ENCODE measurements at regions not wholly inside any gene's neighbourhood (a gene's known extent, or its start where the extent isn't known, plus 50 kb on each side); places are given as distances from the start of the nearest gene placed in this dataset.

DNA sequence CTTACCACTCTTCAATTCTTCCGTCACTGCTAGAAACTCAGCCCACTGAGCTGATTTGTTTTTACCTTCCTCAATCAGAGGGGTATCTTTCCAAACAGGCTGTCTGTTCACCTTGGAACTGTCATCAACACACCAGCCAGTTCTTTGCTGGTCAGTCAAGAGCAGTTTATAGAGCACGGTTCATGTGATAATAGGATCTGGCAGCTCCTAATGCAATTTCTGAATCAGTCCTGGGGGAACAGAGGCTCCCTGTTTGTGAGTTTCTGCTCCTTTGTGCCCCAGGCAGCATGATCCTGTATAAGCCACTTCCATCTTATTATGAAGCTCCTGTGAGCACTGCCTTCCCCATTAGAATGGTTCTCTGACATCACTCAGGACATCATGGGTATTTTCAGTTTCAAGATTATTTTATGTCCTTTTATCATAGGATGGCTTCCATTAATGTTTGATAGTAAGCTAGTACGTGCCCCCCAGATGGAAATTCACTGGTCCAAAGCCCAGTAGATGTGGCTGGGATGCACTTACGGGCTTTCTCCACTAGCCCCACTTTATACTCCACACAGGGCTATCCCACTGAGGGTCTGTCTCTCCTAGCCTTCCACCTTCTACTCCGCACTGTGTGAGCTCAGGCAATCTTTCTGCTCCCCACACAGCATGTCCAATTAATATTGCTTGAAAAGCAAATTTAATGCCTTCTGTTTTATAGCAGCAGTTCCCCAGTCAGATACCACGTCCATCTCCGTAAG, 85.5 kb upstream of the SPIN1 start:
- Mint-ChIP-seq H3K36me3 (no peaks in the 10 kb centered on the region), H3K4me1 (ENCODE audit: low read depth) (peaks cover 25% of the 10 kb centered on the region), H3K9me3 (ENCODE audit: low read depth) (no peaks in the 10 kb centered on the region), H3K27ac (no peak overlapping the region), H3K4me3 (no peak overlapping the region), H3K27me3 (no peaks in the 10 kb centered on the region)

DNA sequence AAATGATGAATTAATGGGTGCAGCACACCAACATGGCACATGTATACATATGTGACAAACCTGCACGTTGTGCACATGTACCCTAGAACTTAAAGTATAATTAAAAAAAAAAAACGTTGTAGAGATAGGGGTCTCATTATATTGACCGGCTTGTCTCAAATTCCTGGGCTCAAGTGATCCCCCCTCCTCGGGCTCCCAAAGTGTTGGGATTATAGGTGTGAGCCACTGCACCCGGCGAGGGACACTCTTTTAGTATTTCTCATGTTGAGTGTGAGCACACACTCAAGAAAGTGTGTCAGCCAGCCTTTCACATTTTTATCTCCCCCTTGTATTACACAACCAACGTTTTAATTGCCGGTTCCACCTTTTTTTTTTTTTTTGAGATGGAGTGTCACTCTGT, 87.7 kb upstream of the SPIN1 start:
- peaks cover 2% of the 10 kb centered on the region for H3K36me3 Mint-ChIP-seq
- H3K4me1 Mint-ChIP-seq (ENCODE audit: low read depth): peaks cover 25% of the 10 kb centered on the region
- no peaks in the 10 kb centered on the region for H3K9me3 Mint-ChIP-seq (ENCODE audit: low read depth)
- H3K27me3 Mint-ChIP-seq: no peaks in the 10 kb centered on the region
- no peak overlapping the region for H3K27ac Mint-ChIP-seq
- no peak overlapping the region for H3K4me3 Mint-ChIP-seq

GRCh38 chr9:88291856-88292255, 96.4 kb upstream of the SPIN1 start:
- no peaks in the 10 kb centered on the region for H3K36me3 Mint-ChIP-seq
- H3K4me3 Mint-ChIP-seq: no peak overlapping the region
- no peaks in the 10 kb centered on the region for H3K27me3 Mint-ChIP-seq
- H3K4me1 Mint-ChIP-seq (ENCODE audit: low read depth): no peaks in the 10 kb centered on the region
- H3K27ac Mint-ChIP-seq: no peak overlapping the region
- no peaks in the 10 kb centered on the region for H3K9me3 Mint-ChIP-seq (ENCODE audit: low read depth)

- H3K27ac Mint-ChIP-seq: no peak overlapping the region
- H3K27me3 Mint-ChIP-seq: no peaks in the 10 kb centered on the region
- H3K9me3 Mint-ChIP-seq (ENCODE audit: low read depth): no peaks in the 10 kb centered on the region
- no peak overlapping the region for H3K4me3 Mint-ChIP-seq
- H3K36me3 Mint-ChIP-seq: no peaks in the 10 kb centered on the region
- H3K4me1 Mint-ChIP-seq (ENCODE audit: low read depth): no peaks in the 10 kb centered on the region
These were observed 97.2 kb upstream of the SPIN1 start for GRCh38 chr9:88291056-88291455.

- Mint-ChIP-seq H3K36me3 (no peaks in the 10 kb centered on the region), H3K9me3 (ENCODE audit: low read depth) (peaks cover 4% of the 10 kb centered on the region), H3K4me3 (no peak overlapping the region), H3K27me3 (no peaks in the 10 kb centered on the region), H3K27ac (no peak overlapping the region), H3K4me1 (ENCODE audit: low read depth) (no peaks in the 10 kb centered on the region)
These were observed 98.7 kb upstream of the SPIN1 start for GRCh38 chr9:88289532-88289931.

GRCh38 chr9:88287972-88288371, 100.3 kb upstream of the SPIN1 start:
- peaks cover 3% of the 10 kb centered on the region for H3K36me3 Mint-ChIP-seq
- H3K27ac Mint-ChIP-seq: no peak overlapping the region
- H3K4me3 Mint-ChIP-seq: no peak overlapping the region
- no peaks in the 10 kb centered on the region for H3K4me1 Mint-ChIP-seq (ENCODE audit: low read depth)
- H3K27me3 Mint-ChIP-seq: no peaks in the 10 kb centered on the region
- H3K9me3 Mint-ChIP-seq (ENCODE audit: low read depth): peaks cover 10% of the 10 kb centered on the region

DNA sequence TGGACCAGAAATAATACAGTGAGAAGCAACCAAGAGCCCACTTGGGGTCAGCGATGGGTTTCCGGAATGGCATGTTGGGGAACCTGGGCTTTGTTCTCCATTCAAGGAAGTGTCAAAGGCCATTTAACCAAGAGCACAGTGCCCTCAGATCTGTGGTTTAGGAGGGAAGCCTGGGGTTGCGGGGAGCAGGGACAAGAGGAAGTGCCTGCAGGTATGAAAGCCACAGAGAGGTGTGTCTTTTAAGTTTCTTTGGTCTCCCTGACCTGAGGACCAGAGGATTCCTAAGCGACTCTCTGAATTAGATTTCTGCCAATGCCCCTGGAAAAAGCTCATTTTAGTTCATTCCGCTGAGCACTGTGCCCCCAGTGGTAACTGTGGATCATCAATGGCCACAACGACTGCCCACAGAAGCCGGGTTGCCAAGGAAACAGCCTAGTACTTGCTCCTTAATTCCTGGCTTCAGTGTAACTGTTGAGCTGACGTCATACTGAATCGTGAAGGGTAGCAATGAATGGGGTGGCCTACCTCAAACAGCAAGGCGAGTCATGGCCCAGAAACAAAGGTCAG, 107.3 kb upstream of the SPIN1 start:
- Mint-ChIP-seq H3K27me3 (no peaks in the 10 kb centered on the region), H3K27ac (no peak overlapping the region), H3K4me3 (no peak overlapping the region), H3K36me3 (peaks cover 4% of the 10 kb centered on the region), H3K4me1 (ENCODE audit: low read depth) (peaks cover 10% of the 10 kb centered on the region), H3K9me3 (ENCODE audit: low read depth) (peaks cover 10% of the 10 kb centered on the region)

DNA sequence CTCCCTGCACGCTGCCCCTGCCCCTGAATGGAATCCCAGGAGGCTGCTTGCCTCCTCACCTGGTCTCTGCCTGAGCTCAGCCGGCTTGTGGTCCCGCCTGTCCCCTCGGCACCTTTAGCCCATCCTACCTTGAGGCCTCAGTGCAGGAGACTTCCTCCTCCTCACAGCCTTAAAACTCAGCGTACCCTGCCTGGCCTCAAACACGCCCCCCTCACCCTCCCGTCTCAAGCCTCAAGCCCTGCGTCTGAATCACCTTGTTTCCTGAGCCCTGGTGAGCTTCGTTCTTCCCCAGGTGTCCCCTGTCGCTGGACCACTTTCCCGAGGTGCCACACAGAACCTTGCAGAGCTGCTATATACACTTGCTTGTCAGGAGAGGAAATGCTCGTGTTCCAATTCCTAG, 110.2 kb upstream of the SPIN1 start:
- H3K4me1 Mint-ChIP-seq (ENCODE audit: low read depth): peaks cover 10% of the 10 kb centered on the region
- no peaks in the 10 kb centered on the region for H3K27me3 Mint-ChIP-seq
- peaks cover 2% of the 10 kb centered on the region for H3K36me3 Mint-ChIP-seq
- no peak overlapping the region for H3K4me3 Mint-ChIP-seq
- peaks cover under 1% of the 10 kb centered on the region for H3K9me3 Mint-ChIP-seq (ENCODE audit: low read depth)
- no peak overlapping the region for H3K27ac Mint-ChIP-seq

DNA sequence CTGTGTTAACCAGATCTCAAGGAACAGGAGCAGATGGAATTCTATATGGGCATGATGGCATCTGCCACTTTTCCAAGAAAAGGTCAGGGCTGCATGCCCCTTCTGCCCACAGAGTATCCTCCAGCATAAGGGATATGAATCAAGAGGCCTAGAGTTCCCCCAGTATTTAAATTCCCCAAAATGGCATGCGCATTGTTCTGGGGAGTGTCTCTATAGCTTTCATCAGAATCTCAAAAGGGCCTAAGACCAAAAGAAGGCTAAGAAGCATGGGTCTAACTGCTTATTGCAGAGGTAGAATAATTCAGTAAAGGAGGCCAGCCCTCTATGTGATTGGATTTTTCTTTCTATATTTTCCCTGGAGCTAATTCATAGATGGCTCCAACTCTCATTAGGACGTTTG, 114.2 kb upstream of the SPIN1 start:
- Mint-ChIP-seq H3K27me3 (no peaks in the 10 kb centered on the region), H3K9me3 (ENCODE audit: low read depth) (no peaks in the 10 kb centered on the region), H3K27ac (no peak overlapping the region)

DNA sequence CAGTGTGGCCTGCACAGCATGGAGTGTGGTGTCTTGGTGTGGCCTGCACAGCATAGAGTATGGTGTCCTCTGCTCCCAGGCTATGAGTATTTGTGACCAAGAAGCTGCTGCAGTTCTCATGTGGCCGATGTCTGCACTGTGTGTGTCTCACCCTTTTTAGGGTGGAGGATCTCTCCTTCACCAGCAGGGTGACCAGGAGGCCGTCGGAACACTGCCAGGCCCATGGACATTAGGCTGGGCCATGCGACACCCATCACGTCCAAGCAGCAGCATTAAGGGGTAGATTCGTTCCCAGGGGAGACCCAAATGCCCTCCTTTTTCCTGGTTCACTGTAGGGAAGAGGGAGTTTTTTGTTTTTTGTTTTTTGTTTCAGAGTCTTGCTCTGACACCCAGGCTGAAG, 115.3 kb upstream of the SPIN1 start:
- Mint-ChIP-seq H3K9me3 (ENCODE audit: low read depth) (no peaks in the 10 kb centered on the region), H3K4me3 (no peak overlapping the region), H3K27me3 (no peaks in the 10 kb centered on the region), H3K36me3 (no peaks in the 10 kb centered on the region), H3K4me1 (ENCODE audit: low read depth) (no peaks in the 10 kb centered on the region), H3K27ac (no peak overlapping the region)

More for the DNA sequence above, 114.2 kb upstream of the SPIN1 start:
- H3K4me3 Mint-ChIP-seq: no peak overlapping the region
- no peaks in the 10 kb centered on the region for H3K36me3 Mint-ChIP-seq
- no peaks in the 10 kb centered on the region for H3K4me1 Mint-ChIP-seq (ENCODE audit: low read depth)

DNA sequence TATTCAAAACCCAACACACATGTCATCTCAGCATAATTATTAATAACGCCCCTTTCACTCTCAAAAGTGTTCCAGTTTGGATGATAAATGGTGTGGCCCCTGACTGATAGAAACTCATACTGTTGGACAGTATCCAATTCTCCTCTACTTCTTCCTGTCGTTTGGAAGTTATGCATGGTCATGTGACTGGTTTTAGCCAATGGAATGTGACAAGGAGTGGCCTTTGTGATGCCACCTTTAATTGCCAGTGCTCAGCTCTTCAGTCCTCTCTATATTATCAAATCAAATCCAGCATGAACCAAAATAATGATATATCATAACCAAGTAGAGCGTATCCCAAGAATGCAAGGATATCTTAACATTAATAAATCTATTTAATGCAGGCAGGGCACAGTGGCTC, 117.8 kb upstream of the SPIN1 start:
- Mint-ChIP-seq H3K36me3 (no peaks in the 10 kb centered on the region), H3K4me3 (no peak overlapping the region), H3K9me3 (ENCODE audit: low read depth) (peaks cover 5% of the 10 kb centered on the region), H3K27ac (no peak overlapping the region), H3K27me3 (no peaks in the 10 kb centered on the region), H3K4me1 (ENCODE audit: low read depth) (no peaks in the 10 kb centered on the region)

GRCh38 chr9:88268886-88269285, 119.4 kb upstream of the SPIN1 start:
- Mint-ChIP-seq H3K9me3 (ENCODE audit: low read depth) (peaks cover 5% of the 10 kb centered on the region), H3K4me3 (no peak overlapping the region), H3K4me1 (ENCODE audit: low read depth) (no peaks in the 10 kb centered on the region), H3K27me3 (no peaks in the 10 kb centered on the region), H3K27ac (no peak overlapping the region), H3K36me3 (no peaks in the 10 kb centered on the region)

GRCh38 chr9:88267283-88267682, 121.0 kb upstream of the SPIN1 start:
- no peak overlapping the region for H3K27ac Mint-ChIP-seq
- H3K4me1 Mint-ChIP-seq (ENCODE audit: low read depth): peaks cover 2% of the 10 kb centered on the region
- no peak overlapping the region for H3K4me3 Mint-ChIP-seq
- H3K36me3 Mint-ChIP-seq: no peaks in the 10 kb centered on the region
- H3K9me3 Mint-ChIP-seq (ENCODE audit: low read depth): peaks cover 5% of the 10 kb centered on the region
- H3K27me3 Mint-ChIP-seq: no peaks in the 10 kb centered on the region

GRCh38 chr9:88266416-88266815, 121.8 kb upstream of the SPIN1 start:
- H3K4me3 Mint-ChIP-seq: no peak overlapping the region
- no peaks in the 10 kb centered on the region for H3K27me3 Mint-ChIP-seq
- H3K4me1 Mint-ChIP-seq (ENCODE audit: low read depth): peaks cover 2% of the 10 kb centered on the region
- H3K9me3 Mint-ChIP-seq (ENCODE audit: low read depth): peaks cover 5% of the 10 kb centered on the region
- no peak overlapping the region for H3K27ac Mint-ChIP-seq
- H3K36me3 Mint-ChIP-seq: no peaks in the 10 kb centered on the region

DNA sequence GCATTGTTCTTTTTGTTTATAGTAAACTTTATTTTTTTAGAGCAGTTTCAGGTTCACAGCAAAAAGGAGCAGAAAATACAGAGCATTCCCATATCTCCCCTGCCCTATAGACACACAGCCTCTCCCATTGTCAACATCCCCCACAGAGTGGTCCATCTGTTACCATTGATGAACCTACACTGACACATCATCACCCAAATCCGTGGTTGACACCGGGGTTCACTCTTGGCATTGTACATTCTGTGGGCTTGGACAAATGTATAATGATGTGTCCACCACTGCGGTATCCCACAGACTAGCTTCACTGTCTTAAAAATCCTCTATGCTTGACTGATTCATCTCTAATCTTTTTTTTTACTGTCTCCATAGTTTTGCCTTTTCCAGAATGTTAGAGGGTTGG, 120.7 kb upstream of the SPATA31C2 start:
- Mint-ChIP-seq H3K4me3 (no peak overlapping the region), H3K27ac (no peak overlapping the region), H3K4me1 (ENCODE audit: low read depth) (peaks cover 2% of the 10 kb centered on the region), H3K27me3 (no peaks in the 10 kb centered on the region), H3K9me3 (ENCODE audit: low read depth) (peaks cover under 1% of the 10 kb centered on the region), H3K36me3 (no peaks in the 10 kb centered on the region)

DNA sequence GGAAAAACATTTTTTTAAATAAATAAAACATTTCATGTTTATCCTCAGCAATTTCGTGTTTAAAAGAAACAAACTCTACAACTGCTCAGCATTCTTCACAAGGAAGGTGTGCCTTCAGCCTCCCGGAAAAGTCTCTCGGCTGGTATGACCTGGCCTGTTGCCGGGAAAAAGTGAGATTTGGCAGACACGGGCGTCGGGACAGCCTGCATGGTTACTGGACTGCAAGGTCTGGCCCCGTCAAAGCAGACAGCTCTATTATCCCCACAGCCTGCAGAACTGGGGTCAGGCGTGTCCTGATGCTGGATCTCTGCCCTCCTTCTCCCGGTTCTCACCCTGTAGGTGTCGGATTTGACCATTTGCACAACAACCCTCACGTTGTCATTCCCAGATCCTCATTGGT, 120.3 kb upstream of the SPATA31C2 start:
- no peak overlapping the region for H3K27ac Mint-ChIP-seq
- H3K9me3 Mint-ChIP-seq (ENCODE audit: low read depth): peaks cover 3% of the 10 kb centered on the region
- H3K4me1 Mint-ChIP-seq (ENCODE audit: low read depth): peaks cover 2% of the 10 kb centered on the region
- H3K27me3 Mint-ChIP-seq: no peaks in the 10 kb centered on the region
- H3K36me3 Mint-ChIP-seq: no peaks in the 10 kb centered on the region
- no peak overlapping the region for H3K4me3 Mint-ChIP-seq

Data from activated naive CD8-positive, alpha-beta T cell (primary cell).